HEK293 (cell line): ENCODE measurements at regions not wholly inside any gene's neighbourhood (a gene's known extent, or its start where the extent isn't known, plus 50 kb on each side); places are given as distances from the start of the nearest gene placed in this dataset.

ENCODE experiments used
- CTCF ChIP-seq: fragments of 450-650 bp; formaldehyde crosslinking; IDR thresholded peaks from 2 replicates; pipeline ENCODE4 v1.5.1; 2016; ENCODE audit warnings: missing biosample characterization, missing genetic modification characterization
- ZBTB8A ChIP-seq: fragments of 450-650 bp; formaldehyde crosslinking; IDR thresholded peaks from 2 replicates; pipeline ENCODE4 v1.5.1; 2016; ENCODE audit warnings: missing biosample characterization, missing genetic modification characterization
- ZNF362 ChIP-seq: fragments of 450-650 bp; formaldehyde crosslinking; IDR thresholded peaks from 2 replicates; pipeline ENCODE4 v1.5.1; 2016; ENCODE audit warnings: missing biosample characterization, missing genetic modification characterization
- ZNF513 ChIP-seq: fragments of 450-650 bp; IDR thresholded peaks from 2 replicates; pipeline ENCODE4 v1.5.1; 2018; ENCODE audit warnings: missing biosample characterization, missing genetic modification characterization
- ZNF518A ChIP-seq: fragments of 450-650 bp; formaldehyde crosslinking; conservative IDR thresholded peaks from 2 replicates; pipeline ENCODE4 v1.5.1; 2016; ENCODE audit warnings: low read depth, missing biosample characterization, missing genetic modification characterization

GRCh38 chr18:22031611-22032010 is 137.8 kb upstream of the GATA6 start:
- TF ChIP-seq ZNF518A (tag by site-specific recombination) = no peak
- no peak for TF ChIP-seq CTCF
- no peak for TF ChIP-seq ZBTB8A (tag by site-specific recombination)
- no peak for TF ChIP-seq ZNF362
- no peak for TF ChIP-seq ZNF513 (tag by site-specific recombination)
